HG03139 (cell line): ENCODE measurements at regions not wholly inside any gene's neighbourhood (a gene's known extent, or its start where the extent isn't known, plus 50 kb on each side); places are given as distances from the start of the nearest gene placed in this dataset.

Source experiments
- ATAC-seq: cut with Tn5 transposase; IDR thresholded peaks from one replicate; pipeline ENCODE4 v1.9.1; 2021; ENCODE audit not compliant: unreplicated experiment

GRCh38 chr20:41952166-41952565 is 334.0 kb upstream of the CHD6 start:
- ATAC-seq, result no peak

DNA sequence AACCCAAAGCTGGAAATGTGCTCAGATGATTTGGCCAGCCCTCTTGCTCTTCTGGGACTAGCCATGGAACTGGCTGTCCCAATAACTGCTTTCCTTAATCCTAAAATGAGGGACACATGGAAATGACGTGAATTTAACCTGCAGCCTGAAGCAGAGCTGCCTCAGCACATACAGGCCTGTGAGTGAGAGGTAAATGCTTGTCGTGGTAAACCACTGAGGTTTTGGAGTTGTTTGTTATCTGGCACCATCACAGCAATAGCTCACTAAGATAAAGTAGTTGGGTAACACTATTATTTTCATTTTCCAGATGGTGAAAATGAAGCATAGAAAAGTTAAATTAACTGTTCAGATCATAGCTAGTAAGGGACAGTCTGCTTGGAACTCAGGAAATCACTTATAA is 333.4 kb upstream of the CHD6 start:
- ATAC-seq, result no peak

- no peak for ATAC-seq
Observed at GRCh38 chr20:41939659-41940058, 321.5 kb upstream of the CHD6 start.

DNA sequence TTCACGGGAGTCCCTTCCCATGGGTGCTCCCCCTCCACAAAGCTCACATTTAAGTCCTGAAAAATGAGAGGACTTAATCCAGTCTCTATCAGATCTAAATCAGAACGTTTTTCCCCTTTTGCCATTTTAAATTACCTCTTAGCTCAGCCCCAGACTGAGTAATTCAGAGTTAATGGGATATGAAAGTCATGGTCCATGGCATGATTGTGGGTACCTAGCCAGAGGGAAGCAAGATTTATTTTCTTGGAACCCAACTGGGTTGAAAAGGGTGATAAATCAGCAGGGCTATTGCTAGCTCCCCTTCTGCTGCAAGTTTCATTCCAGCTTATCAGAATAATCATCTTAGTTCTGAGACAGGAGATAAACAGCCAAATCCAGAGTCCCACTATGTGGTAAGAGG is 320.2 kb upstream of the CHD6 start:
- no peak for ATAC-seq

DNA sequence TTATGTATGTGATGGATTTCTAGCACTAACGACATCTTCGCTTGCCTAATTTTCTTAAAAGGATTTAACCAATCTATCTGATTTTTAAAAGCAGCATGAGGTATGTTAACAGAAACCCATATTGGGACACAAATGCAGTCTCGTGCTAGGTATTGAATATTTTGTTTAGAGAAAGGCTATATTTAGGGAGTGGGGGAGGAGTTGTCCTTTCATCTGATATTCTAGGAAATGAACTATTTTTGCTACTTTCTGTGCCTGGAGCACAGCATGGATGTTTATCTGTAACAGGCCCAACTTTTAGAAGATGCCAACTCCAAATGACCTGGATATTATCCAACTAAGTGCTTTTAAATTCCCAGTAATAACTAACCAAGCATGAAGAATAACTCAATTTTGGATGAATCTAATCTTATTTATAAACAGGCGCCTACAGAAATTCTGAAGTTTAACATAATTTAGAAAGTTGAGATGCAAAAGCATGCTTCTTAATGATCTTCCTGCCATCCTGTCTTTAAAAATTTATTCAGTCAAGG is 317.1 kb upstream of the CHD6 start:
- no peak for ATAC-seq

GRCh38 chr20:41932431-41932830 is 314.3 kb upstream of the CHD6 start:
- ATAC-seq, result no peak

GRCh38 chr20:41927655-41928054 is 309.5 kb upstream of the CHD6 start:
- no peak for ATAC-seq

- no peak for ATAC-seq
Observed at GRCh38 chr20:41927189-41927588, 309.0 kb upstream of the CHD6 start.

DNA sequence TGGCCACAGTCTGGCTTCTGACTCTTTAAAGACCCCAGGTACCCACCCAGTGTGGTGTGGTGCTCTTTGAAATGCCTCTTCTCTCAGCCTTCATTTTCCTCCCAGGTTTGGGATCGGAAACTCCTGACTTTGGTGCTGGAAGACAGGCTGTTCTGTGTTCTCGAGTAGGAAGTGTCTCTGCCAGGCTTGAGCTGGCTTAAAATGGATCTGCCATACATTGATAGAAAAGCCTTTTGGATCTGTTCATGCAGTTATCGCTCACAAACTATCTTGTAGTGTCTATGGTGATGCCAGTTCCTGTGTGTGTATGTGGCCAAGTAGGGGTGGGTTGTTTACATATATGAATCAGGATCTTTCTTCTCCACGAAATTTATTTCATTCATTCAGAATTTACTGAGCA is 307.3 kb upstream of the CHD6 start:
- no peak for ATAC-seq

DNA sequence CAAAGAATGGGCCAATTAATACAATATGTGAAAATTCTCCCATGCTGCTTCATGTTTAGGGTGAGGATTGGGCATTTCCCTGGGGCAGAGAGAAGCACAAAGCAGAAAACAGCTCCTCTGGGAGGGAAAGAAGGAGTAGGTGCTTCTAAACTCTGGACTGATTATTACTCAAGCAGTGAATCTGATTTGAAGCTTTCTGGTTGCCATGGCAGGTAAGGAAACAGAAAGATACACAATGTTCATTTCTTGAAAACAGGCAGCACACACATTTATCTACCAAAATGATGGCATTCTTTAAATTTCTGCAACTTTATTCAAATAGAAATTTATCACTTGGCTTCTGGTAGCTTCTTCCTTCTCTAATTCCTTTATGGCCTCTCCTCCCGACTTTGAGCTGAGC is 305.4 kb upstream of the CHD6 start:
- no peak for ATAC-seq

GRCh38 chr20:41913146-41913545 is 295.0 kb upstream of the CHD6 start:
- ATAC-seq, result no peak

DNA sequence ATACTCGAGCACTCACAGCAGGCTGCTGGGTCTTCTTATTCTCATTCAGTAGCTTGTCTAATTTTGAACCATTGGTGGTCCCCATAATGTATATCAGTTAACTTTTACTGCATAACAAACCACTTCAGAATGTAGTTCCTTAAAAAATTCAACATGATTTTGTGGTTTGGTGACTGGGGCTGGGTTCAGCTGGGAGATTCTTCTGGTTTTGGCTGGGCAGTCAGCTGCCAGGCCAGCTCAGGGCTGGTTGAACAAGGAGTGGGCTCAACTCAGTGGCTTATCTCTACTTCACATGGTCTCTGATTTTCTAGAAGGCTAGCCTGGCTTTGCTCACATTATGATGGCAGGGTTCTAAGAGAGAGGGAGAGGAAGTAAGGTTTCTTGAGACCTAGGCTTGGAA is 292.4 kb upstream of the CHD6 start:
- no peak for ATAC-seq

DNA sequence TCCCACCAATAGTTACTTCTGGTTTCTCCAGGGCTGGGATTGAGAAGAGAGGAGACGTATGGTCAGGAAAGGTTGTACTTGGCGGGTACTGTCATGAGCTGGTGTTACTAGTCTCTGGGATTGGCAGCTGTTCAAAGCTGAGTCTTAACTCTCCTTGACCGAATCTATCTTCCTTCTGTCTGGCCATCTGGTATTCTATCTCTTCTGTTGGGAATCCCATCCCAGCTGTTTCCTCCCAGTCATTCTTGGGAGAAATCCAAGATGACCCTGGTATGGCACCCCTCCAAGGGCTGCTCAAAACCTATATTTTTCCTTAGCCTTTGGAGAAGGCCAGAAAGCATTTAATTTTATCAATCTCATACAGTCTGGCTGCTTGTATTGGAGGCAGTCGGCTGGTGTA is 287.0 kb upstream of the CHD6 start:
- ATAC-seq, result no peak

DNA sequence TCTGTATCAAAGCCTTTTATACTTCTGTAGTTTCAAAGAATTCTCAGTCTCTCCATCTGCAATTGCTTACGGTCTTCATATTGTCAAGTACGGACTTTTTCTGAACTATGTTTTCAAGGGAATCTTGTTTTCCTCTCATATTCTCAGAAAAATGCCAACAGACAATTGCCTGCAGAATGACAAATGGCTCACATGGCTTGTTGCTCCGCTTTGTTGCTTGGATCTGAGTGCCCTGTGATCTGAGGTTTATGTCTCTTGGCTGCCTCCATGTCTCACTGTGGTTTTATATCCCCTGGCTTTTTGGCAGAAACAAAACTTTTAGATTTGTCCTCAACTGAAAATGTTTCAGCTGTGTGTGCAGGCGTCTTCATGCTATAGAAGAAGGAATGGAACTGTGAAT is 285.4 kb upstream of the CHD6 start:
- no peak for ATAC-seq

GRCh38 chr20:41902346-41902745 is 284.2 kb upstream of the CHD6 start:
- ATAC-seq, result no peak

DNA sequence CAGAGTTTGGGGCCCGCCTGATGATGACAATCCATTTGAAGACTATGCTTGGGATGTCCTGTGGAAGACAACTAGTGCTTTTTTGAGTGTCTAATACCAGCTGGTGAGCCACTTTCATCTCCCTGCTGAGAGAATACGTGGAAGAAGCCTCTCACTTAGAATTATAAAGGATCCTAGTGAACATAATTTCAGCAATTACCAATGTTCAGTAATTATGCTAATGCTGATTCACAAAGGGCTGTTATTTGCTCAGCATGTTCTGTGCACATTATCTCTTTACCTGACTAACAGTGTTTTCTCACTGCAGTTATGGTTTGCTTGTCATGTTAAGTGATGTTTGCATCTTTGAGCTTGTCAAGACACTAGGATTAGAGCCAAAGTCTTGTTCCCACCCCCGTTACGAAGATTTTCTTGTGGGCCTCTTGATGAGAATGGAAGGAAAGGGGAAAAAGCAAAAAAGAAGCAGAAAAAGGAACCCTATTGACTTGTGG is 282.1 kb upstream of the CHD6 start:
- no peak for ATAC-seq

DNA sequence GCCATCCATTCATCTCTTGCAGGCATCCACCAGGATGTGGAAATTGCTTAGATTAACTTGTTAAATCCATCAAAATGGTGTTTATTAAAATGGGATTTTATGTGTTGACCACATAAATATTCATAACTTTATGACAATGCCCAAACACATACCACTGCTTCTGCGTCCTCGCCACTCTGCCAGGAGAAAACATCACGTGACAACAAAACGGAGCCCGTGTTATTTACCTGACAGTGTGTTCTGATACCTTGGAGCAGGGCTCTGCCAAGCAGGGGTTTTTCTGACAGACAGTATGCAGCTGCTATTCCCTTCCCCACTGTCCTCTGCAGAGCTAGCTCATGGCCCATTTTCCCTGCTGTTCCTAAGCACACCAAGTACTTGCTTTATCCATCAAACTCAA is 279.5 kb upstream of the CHD6 start:
- no peak for ATAC-seq

GRCh38 chr20:41895241-41896032 is 277.3 kb upstream of the CHD6 start:
- ATAC-seq, result no peak

DNA sequence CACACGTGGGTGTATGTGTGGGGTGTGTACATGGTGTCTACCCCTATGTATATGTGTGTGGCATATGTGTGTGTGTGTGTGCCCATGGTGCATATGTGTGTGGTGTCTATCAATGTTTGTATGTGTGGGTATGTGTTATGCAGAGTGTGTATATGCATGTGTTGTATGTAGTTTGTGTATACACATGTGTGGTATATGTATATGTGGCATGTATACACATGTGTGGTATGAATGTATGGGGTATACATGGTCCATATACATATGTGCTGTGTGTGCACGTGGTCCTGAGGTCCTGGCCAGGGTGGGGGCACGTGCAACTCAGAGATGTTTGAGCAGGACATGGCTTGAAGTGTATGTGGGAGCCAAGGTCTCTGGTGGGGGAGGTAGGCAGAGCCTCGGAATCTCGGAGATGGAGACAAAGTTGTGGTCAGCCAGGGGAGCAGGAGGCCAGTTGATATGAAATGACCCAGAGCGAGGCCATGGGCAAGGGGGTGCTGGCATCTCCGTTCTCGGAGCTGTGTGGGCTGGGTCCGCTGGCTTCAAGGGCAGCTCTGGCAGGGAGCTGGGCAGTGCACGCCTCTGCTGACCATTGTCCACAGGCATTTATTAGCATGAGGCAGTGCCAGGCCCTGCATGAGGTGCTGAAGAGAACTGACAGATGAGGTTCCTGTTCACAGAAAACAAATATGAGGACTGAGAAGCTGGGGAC is 276.2 kb upstream of the CHD6 start:
- no peak for ATAC-seq

DNA sequence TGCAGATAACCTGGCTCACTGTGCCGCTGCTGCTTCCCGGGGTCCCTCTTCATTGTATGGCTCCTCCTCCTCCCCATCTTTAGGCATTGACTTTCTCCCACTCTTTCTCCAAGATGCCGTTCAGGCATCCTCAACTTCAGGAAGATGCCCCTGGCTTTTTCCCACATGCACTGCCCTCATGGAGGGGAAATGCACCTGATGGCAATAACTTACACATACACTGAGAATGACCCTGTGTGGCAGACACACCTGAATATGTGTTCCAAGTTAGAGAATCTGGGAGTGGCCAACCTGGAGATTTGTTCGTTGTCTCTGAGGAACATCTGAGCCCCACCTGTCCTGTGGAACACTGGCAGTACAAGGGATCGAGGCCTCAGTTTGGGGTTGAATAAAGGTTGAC is 273.9 kb upstream of the CHD6 start:
- no peak for ATAC-seq

GRCh38 chr20:41889844-41890224 is 271.7 kb upstream of the CHD6 start:
- ATAC-seq, result no peak

DNA sequence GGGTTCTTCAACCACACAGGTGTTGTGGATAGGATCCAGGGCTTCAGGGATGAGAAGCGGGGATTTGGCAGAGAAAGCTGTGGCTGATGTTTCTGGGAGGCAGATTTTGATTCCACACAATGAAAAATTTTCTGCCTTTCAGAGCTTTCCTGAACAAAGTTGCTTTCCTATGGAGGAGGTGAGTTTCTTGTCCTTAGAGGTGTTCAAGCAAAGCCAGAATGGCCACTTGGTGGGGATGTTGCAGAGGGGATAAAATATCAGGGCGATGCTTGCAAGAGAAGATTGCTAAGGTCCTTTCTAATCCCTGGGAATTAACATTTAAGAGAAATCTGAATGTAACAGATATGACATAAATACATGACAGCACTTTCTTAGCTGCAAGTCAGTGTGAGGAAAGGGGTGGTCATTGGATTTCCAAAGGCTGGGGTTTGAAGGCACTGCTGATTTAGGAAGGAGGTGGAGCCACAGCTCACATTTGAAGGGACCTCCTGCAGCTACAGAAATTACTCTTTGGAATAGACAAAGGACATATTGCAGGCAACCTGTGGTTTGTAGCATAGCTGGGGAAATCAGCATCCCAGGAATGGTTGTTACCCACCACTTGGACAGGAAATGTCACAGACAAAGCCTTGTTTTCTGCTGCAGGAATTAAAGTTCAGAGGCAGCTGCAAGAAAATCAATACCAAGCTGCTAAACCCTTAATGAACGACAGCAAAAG is 271.1 kb upstream of the CHD6 start:
- no peak for ATAC-seq
